HFF-Myc (cell line): ENCODE measurements at regions not wholly inside any gene's neighbourhood (a gene's known extent, or its start where the extent isn't known, plus 50 kb on each side); places are given as distances from the start of the nearest gene placed in this dataset.

ENCODE experiments used
- DNase-seq: peaks from one replicate; pipeline ENCODE4 v3.0.0-alpha.2; 2011; ENCODE audit warnings: low read depth; ENCODE audit errors: extremely low read depth
- H3K4me3 ChIP-seq: replicated peaks from 2 replicates; pipeline ENCODE4 v1.5.1; 2011; ENCODE audit warnings: low read depth, mild to moderate bottlenecking, control low read depth, low read length
- TF ChIP-seq, protein P1 (sequence below): IDR thresholded peaks from 2 replicates; pipeline ENCODE4 v1.5.1; 2012; ENCODE audit warnings: mild to moderate bottlenecking, low read depth, low read length, control low read depth; ENCODE audit errors: missing control alignments

DNA sequence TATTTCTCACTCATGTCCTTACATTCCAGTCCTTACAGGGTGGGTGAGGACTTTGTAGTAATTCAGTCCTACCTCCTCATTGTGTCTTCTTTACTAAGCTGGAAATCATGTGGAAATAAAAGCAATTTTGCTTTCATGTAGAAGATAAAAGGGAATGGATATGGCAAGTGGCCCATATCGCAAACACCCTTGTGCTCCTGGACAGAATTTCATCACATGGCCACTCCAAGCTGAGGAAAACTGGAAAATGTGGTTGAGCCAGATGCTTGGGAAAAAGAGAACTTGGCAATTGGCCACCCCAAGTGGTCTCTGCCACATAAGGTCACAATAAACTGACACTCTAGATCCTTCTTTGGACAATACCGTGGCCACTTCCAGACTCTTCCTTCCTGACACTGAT lies 64.2 kb upstream of the IFNG-AS1 start:
- TF ChIP-seq, protein P1, sequence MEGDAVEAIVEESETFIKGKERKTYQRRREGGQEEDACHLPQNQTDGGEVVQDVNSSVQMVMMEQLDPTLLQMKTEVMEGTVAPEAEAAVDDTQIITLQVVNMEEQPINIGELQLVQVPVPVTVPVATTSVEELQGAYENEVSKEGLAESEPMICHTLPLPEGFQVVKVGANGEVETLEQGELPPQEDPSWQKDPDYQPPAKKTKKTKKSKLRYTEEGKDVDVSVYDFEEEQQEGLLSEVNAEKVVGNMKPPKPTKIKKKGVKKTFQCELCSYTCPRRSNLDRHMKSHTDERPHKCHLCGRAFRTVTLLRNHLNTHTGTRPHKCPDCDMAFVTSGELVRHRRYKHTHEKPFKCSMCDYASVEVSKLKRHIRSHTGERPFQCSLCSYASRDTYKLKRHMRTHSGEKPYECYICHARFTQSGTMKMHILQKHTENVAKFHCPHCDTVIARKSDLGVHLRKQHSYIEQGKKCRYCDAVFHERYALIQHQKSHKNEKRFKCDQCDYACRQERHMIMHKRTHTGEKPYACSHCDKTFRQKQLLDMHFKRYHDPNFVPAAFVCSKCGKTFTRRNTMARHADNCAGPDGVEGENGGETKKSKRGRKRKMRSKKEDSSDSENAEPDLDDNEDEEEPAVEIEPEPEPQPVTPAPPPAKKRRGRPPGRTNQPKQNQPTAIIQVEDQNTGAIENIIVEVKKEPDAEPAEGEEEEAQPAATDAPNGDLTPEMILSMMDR: no peak
- DNase-seq: peak; percentile 66
- no peak overlapping the region for H3K4me3 ChIP-seq

DNA sequence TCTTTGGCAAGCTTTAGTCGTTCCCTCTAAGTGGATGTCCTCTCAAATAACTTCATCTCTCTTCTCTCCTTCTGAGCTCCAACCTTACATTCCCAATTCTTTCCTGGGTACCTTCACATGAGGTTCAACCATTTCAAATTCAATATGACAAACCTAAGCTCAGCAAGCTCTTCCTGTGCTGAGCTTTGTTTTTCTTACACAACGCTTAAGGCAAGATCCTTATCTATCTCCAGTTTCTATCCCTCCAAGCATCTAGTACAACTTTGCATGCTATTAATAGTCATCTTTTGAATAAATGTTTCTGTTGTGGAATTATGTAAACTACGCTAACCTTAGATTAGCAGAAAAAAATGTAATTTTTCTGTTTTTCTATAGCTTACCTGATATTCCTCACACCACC lies 63.7 kb upstream of the IFNG-AS1 start:
- TF ChIP-seq, protein P1: no peak
- no peak for DNase-seq
- H3K4me3 ChIP-seq: no peak overlapping the region

DNA sequence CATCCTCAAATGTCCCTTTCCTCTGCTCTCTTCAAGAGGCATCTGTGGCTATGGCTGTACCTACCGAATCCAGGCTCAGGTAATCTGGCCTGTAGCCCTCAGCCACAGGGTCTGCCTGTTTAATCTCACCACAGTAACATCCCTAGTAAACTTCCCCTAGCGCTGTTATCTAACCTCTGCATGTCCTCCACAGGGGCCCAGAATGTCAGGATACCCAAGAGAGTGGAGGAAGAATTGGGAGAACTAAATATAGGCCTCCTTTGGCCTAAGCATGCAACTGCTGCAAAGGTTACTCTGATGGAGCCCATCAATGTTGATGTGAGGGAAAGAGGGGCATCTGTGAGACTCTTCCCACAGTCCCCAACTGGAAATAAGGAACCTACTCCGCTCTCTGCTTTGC lies 63.2 kb upstream of the IFNG-AS1 start:
- DNase-seq: no peak
- no peak overlapping the region for H3K4me3 ChIP-seq
- TF ChIP-seq, protein P1: no peak

DNA sequence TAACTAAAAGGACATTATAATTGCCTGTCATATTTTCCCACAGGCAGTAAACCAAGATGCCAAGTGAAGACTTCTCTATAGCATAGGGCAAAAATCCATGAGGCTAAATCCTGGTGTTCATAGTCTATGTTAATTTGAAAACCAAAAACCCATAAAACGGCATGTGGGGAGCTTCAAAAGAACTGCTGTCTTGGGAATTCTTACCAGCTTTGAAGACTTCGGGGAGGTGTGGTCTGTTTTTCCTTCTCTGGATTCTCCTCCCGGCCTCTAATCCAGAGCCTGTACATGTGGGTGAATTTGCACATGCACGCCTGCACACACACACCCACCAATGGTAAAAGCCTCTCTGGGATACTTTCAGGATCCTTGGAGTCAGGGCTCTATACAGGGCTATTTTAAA lies 61.9 kb upstream of the IFNG-AS1 start:
- no peak for DNase-seq
- TF ChIP-seq, protein P1: no peak
- H3K4me3 ChIP-seq: no peak overlapping the region

DNA sequence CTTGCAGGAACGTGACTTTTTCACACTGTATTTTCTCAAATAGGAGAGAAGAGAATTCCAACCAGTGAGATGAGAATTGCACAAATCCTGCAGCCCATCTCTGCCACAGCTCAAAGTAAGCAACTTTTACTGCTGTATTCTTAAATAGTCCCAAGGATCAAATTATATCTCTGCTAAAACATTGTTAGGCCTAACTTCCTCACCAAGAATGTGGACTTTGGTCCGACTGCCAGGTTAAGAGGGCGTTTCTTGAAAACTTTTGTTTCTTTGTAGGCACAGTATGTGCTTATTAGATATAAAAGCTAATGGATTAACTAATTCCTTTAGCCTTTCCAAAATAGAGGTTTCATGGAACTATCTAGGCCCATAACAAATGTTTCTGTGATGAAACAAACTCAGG lies 61.4 kb upstream of the IFNG-AS1 start:
- H3K4me3 ChIP-seq: no peak overlapping the region
- no peak for DNase-seq
- TF ChIP-seq, protein P1: no peak

DNA sequence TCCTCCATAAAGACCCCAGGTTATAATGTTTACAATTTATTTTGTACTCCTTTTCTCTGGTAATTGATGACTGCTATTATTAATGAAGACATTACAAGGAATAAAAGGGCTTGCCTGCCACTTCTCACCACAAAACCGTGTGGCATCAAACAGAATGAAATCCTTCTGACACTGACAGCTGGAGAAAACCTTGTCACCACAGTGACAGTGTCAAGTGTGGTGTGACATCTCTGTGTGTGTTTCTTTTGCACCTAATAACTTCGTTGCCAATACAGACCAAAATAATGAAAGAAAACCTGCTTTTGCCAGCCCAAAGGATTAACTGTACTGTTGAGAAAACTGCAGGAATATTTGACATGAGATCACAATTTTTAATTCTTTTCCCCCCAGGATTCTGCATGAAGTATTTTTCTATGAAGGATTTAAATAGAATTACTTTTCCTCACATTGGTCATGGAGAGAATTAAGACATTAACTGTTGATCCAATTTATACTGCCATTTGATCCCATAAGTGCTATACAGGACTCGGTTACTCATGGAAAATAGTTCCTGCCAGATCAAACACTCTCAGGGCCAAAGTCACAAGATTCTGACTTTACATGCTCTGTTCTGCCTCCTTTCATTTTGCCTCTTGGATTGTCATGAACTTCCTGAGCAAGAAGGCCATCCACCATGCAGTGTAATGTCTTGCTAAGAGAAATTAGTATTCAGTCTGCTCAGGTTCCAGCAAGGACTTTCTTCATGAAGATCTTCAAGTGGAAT lies 60.4 kb upstream of the IFNG-AS1 start:
- TF ChIP-seq, protein P1: no peak
- no peak for DNase-seq
- no peak overlapping the region for H3K4me3 ChIP-seq

DNA sequence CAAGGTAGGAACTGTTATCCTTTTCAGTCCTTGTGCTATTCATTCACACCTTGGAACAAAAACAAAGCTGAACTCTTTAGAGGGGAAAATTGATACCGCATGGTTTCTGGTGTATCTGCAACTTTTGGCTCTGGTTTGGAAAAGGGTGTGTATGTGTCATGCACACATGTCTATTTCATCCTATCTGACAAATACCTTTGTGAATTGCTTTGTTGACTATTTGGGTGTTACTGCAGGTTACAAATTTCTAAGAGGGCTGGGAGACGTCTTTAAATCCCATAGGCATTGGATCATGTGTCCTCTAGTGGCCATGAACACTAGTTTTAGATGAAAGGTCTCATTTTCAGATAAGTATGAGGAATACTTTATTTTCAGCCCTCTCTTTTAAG lies 59.9 kb upstream of the IFNG-AS1 start:
- no peak for DNase-seq
- TF ChIP-seq, protein P1: no peak
- H3K4me3 ChIP-seq: no peak overlapping the region
